ENCODE measurements at regions not wholly inside any gene's neighbourhood (a gene's known extent, or its start where the extent isn't known, plus 50 kb on each side); places are given as distances from the start of the nearest gene placed in this dataset.

DNA sequence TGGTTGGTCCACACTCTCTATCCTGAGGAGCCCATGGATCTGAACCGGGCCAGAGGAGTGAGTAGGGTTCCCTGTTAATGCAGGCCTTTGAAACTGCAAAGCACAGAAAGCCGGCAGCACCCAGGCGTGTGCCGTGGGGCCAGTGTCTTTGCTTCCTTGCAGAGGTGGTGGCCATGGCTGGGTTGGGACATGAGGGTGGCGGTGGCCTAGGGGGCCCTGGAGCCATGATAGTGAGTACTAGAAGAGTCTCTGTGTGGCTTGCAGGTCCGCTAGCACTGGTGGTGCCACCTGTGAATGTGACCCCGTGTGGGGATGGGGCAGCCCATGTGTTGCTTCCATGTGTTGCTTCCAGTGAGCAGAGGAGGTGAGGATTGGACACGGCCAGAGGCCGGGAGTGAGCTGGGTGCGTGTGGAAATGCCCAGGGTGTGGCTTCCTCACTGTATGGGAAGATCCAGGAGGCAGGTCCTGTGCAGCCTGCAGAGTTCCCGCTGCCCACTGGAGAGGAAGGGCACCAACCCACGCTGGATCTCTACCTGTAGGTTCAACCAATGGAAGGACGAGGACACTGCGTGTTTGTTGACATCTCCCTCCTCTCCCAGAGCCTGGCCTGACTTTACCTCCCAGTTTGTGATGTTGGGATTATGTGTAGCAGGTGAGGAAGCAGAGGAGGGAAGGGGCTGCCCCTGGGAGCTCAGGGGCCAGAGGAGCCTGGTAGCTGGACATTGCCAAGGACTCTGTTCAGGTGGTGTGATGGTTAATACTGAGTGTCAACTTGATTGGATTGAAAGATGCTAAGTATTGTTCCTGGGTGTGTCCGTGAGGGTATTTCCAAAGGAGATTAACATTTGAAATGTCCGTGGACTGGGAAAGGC lies 796.6 kb downstream of the TBC1D22A start:
- H2AFZ ChIP-seq (ENCODE audit: low read length), result no peak overlapping the region
- no peaks in the 10 kb centered on the region for H3K79me2 ChIP-seq (ENCODE audit: insufficient read depth, low read length)
- no peaks in the 10 kb centered on the region for H3K36me3 ChIP-seq (replicated peaks in 1 of 2; ENCODE audit: control insufficient read depth in 1 of 2, insufficient read depth in 2 of 2, low read length in 2 of 2)
- FAIRE-seq (no peak), DNase-seq (ENCODE audit: low spot score) (no peak), ATAC-seq (no peak)
- no peaks in the 10 kb centered on the region for H3K4me1 ChIP-seq (ENCODE audit: insufficient read depth, low read length)
- H3K9ac ChIP-seq (ENCODE audit: insufficient read depth, low read depth, low read length), result no peak overlapping the region
- intact Hi-C loops (cut with micrococcal nuclease; ENCODE audit: unreplicated experiment) (no loop called here), in situ Hi-C loops (cut with HindIII; ENCODE audit: extremely low pct_ligation_motif_present, low pct_unique_long_range_greater_than_20kb) (no loop called here)
- no peaks in the 10 kb centered on the region; a peak in 2 of 5 replicates for H3K27me3 ChIP-seq (ENCODE audit: control insufficient read depth in 1 of 2, insufficient read depth in 2 of 2, low read length in 2 of 2)
- no TSS peak for BruUV-seq (replicated peaks)
- TF ChIP-seq ZNF160 (CRISPR knock-in tag; IDR thresholded peaks at IDR 0.05) (no peak), HHEX (CRISPR knock-in tag; IDR thresholded peaks at IDR 0.05) (no peak), ZNF530 (CRISPR knock-in tag; IDR thresholded peaks at IDR 0.05; ENCODE audit: low read depth) (no peak), SNAI1 (CRISPR knock-in tag; IDR thresholded peaks at IDR 0.05; ENCODE audit: borderline replicate concordance) (no peak), RARA (CRISPR knock-in tag; IDR thresholded peaks at IDR 0.05) (no peak), ZNF510 (CRISPR knock-in tag; IDR thresholded peaks at IDR 0.05; ENCODE audit: low read depth) (no peak), SOX6 (IDR thresholded peaks at IDR 0.05) (no peak), SOX6 (CRISPR knock-in tag; IDR thresholded peaks at IDR 0.05) (no peak), ZNF550 (CRISPR knock-in tag; IDR thresholded peaks at IDR 0.05; ENCODE audit: borderline replicate concordance) (no peak), AKAP8 (CRISPR knock-in tag; IDR thresholded peaks at IDR 0.05) (no peak), SRY (CRISPR knock-in tag; IDR thresholded peaks at IDR 0.05) (no peak), TEAD2 (CRISPR knock-in tag; IDR thresholded peaks at IDR 0.05) (no peak), KLF6 (CRISPR knock-in tag; IDR thresholded peaks at IDR 0.05) (no peak), ZNF841 (CRISPR knock-in tag; IDR thresholded peaks at IDR 0.05; ENCODE audit: borderline replicate concordance) (no peak), PHF5A (CRISPR knock-in tag; IDR thresholded peaks at IDR 0.05; ENCODE audit: low read depth, unreplicated experiment) (no peak), PRPF4 (IDR thresholded peaks at IDR 0.05; ENCODE audit: low read depth, low read length, poor library complexity, severe bottlenecking) (no peak), ZNF382 (CRISPR knock-in tag; IDR thresholded peaks at IDR 0.05; ENCODE audit: borderline replicate concordance) (no peak), ZNF224 (CRISPR knock-in tag; IDR thresholded peaks at IDR 0.05) (no peak), PAF1 (CRISPR knock-in tag; IDR thresholded peaks at IDR 0.05) (no peak), HNRNPLL (IDR thresholded peaks at IDR 0.05; ENCODE audit: low read depth, low read length, poor library complexity, severe bottlenecking) (no peak), MBNL3 (CRISPR knock-in tag; conservative IDR thresholded peaks at IDR 0.05) (no peak)
- POLR2A ChIA-PET, result no interaction called here
- no peak overlapping the region for H3K4me3 ChIP-seq (replicated peaks in 1 of 3; ENCODE audit: insufficient read depth in 1 of 3, low read depth in 2 of 3, low read length in 3 of 3)
- no peaks in the 10 kb centered on the region for H3K9me3 ChIP-seq (ENCODE audit: low read length)
- H4K20me1 ChIP-seq (ENCODE audit: insufficient read depth, low read length), result no peaks in the 10 kb centered on the region
- H3K27ac ChIP-seq (ENCODE audit: extremely low read length, insufficient read depth, low read length), result no peak overlapping the region
- CTCF ChIA-PET (ENCODE audit: low intra/inter-chr PET ratio, low total read pairs), result no interaction called here
- 6% methylated on average over 9 of the region's 16 CpGs for WGBS (ENCODE audit: low lambda C conversion rate)
- no peak overlapping the region for H3K4me2 ChIP-seq (ENCODE audit: low read depth, low read length)

All from HepG2 (cell line).